Smooth muscle cell (in vitro differentiated cells): ENCODE measurements at regions not wholly inside any gene's neighbourhood (a gene's known extent, or its start where the extent isn't known, plus 50 kb on each side); places are given as distances from the start of the nearest gene placed in this dataset.
A peak's percentile ranks its signal among the peaks of the same experiment; 100 is the strongest.
"Not testable (repeated sequence)": the region's sequence is repeated elsewhere in the genome, so short reads cannot be mapped to it uniquely, and the experiment has no call there.

ENCODE experiments used
- DNase-seq: peaks from one replicate; lab custom pipeline; 2025; ENCODE audit not compliant: unreplicated experiment; lab: John Stamatoyannopoulos, UW
- H2AFZ ChIP-seq: fragments of 200-600 bp; sonication (generic); 2 replicates; pipeline ENCODE4 v1.6.0; 2016; ENCODE audit warnings: antibody characterized with exemption, low read depth, mild to moderate bottlenecking
- H3F3A ChIP-seq: fragments of 200-600 bp; sonication (generic); 2 replicates; pipeline ENCODE4 v1.6.0; 2017; ENCODE audit warnings: antibody characterized with exemption, low read depth
- H3K27ac ChIP-seq: fragments of 200-600 bp; sonication (generic); 2 replicates; pipeline ENCODE4 v1.5.1; 2016; ENCODE audit warnings: low read depth, mild to moderate bottlenecking
- H3K27me3 ChIP-seq: fragments of 200-600 bp; sonication (generic); 2 replicates; pipeline ENCODE4 v1.6.1; 2016; ENCODE audit warnings: low read depth, mild to moderate bottlenecking
- H3K36me3 ChIP-seq: fragments of 200-600 bp; sonication (generic); 2 replicates; pipeline ENCODE4 v1.5.1; 2016; ENCODE audit warnings: low read depth
- H3K4me1 ChIP-seq: fragments of 200-600 bp; sonication (generic); 2 replicates; pipeline ENCODE4 v1.5.1; 2016; ENCODE audit warnings: low read depth
- H3K4me2 ChIP-seq: fragments of 200-600 bp; sonication (generic); 2 replicates; pipeline ENCODE4 v1.6.0; 2016; ENCODE audit warnings: mild to moderate bottlenecking
- H3K4me3 ChIP-seq: fragments of 200-600 bp; sonication (generic); 2 replicates; pipeline ENCODE4 v1.5.1; 2016; ENCODE audit warnings: mild to moderate bottlenecking
- H3K79me2 ChIP-seq: fragments of 200-600 bp; sonication (generic); 2 replicates; pipeline ENCODE4 v1.6.0; 2016; ENCODE audit warnings: low read depth, mild to moderate bottlenecking
- H3K9ac ChIP-seq: fragments of 200-600 bp; sonication (generic); 2 replicates; pipeline ENCODE4 v1.6.0; 2016; ENCODE audit warnings: low read depth
- H3K9me3 ChIP-seq: fragments of 200-600 bp; sonication (generic); replicated peaks from 2 replicates; pipeline ENCODE4 v1.5.1; 2016; ENCODE audit warnings: low read depth
- H4K20me1 ChIP-seq: fragments of 200-600 bp; sonication (generic); 2 replicates; pipeline ENCODE4 v1.6.0; 2016; ENCODE audit warnings: low read depth
- WGBS: methylation state at CpG from one replicate; pipeline ENCODE4 v1.1.7; 2016; ENCODE audit warnings: low lambda C conversion rate; 5-methylcytosine and 5-hydroxymethylcytosine counted together
- TF ChIP-seq, protein P1 (sequence below): fragments of 200-600 bp; sonication (generic); IDR thresholded peaks from 2 replicates; pipeline ENCODE4 v1.5.1; 2017; ENCODE audit warnings: borderline replicate concordance, mild to moderate bottlenecking, antibody characterized with exemption; ENCODE audit not compliant: insufficient read depth, poor library complexity, severe bottlenecking

DNA sequence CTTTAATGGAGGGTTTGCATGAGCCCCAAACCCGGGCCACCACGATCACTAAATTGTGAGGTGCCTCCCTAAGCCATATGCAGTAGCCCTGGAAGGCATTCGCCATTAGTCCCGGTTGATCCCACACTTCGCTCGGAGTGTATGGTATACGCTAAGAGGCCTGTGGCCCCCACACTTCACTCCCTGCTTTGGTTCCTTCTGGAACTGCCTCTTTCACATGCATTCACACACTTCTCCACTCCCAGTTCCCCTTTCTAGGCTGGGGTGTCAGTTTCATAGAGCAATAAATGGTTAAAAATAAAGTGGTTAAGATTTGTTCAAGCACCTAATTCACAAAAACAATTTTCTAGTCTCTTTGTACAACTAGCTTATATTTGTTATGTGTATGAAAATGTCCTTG is 212.1 kb upstream of the KCND2 start:
- peak overlapping the region; percentile 37 for H2AFZ ChIP-seq

DNA sequence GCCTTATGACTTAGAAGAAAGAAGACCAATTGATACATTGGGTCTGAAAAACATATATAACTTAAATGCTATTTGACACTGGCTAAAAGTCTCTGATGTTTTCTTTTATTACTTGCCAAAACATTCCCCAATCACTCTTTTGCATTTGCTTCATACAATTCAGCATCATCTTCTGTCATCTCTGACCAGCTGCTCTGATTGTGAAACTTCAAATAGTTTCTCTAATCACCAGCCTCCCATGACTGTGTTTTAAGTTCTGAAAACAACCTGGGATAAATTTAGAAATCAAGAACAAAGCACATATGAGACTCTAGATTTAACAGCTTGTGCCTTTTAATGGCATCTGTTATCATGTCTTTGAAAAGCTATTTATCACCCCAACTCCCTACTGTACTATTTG is 208.4 kb upstream of the KCND2 start:
- Histone ChIP-seq H3F3A (no peaks in the 10 kb centered on the region), H3K27ac (peak overlapping the region; percentile 57), H3K79me2 (no peaks in the 10 kb centered on the region), H3K9me3 (no peaks in the 10 kb centered on the region), H3K4me2 (no peak overlapping the region), H3K4me1 (peaks cover 3% of the 10 kb centered on the region), H2AFZ (peak overlapping the region; percentile 60), H3K27me3 (no peaks in the 10 kb centered on the region), H3K36me3 (no peaks in the 10 kb centered on the region), H3K4me3 (no peak overlapping the region), H3K9ac (no peak overlapping the region), H4K20me1 (no peaks in the 10 kb centered on the region)
- no peak for DNase-seq
- TF ChIP-seq, protein P1, sequence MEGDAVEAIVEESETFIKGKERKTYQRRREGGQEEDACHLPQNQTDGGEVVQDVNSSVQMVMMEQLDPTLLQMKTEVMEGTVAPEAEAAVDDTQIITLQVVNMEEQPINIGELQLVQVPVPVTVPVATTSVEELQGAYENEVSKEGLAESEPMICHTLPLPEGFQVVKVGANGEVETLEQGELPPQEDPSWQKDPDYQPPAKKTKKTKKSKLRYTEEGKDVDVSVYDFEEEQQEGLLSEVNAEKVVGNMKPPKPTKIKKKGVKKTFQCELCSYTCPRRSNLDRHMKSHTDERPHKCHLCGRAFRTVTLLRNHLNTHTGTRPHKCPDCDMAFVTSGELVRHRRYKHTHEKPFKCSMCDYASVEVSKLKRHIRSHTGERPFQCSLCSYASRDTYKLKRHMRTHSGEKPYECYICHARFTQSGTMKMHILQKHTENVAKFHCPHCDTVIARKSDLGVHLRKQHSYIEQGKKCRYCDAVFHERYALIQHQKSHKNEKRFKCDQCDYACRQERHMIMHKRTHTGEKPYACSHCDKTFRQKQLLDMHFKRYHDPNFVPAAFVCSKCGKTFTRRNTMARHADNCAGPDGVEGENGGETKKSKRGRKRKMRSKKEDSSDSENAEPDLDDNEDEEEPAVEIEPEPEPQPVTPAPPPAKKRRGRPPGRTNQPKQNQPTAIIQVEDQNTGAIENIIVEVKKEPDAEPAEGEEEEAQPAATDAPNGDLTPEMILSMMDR, result no peak

More for the DNA sequence above, 212.1 kb upstream of the KCND2 start:
- H3K4me1 ChIP-seq, result peaks cover 3% of the 10 kb centered on the region
- H4K20me1 ChIP-seq, result no peaks in the 10 kb centered on the region
- DNase-seq, result no peak
- no peak overlapping the region for H3K9ac ChIP-seq
- no peaks in the 10 kb centered on the region for H3K79me2 ChIP-seq
- TF ChIP-seq, protein P1, result no peak
- H3F3A ChIP-seq, result no peaks in the 10 kb centered on the region
- no peak overlapping the region for H3K4me3 ChIP-seq
- H3K27ac ChIP-seq, result no peak overlapping the region
- H3K36me3 ChIP-seq, result no peaks in the 10 kb centered on the region
- WGBS, result 92% methylated on average over 7 of the region's 7 CpGs
- no peaks in the 10 kb centered on the region for H3K9me3 ChIP-seq
- no peaks in the 10 kb centered on the region for H3K27me3 ChIP-seq
- H3K4me2 ChIP-seq, result no peak overlapping the region

DNA sequence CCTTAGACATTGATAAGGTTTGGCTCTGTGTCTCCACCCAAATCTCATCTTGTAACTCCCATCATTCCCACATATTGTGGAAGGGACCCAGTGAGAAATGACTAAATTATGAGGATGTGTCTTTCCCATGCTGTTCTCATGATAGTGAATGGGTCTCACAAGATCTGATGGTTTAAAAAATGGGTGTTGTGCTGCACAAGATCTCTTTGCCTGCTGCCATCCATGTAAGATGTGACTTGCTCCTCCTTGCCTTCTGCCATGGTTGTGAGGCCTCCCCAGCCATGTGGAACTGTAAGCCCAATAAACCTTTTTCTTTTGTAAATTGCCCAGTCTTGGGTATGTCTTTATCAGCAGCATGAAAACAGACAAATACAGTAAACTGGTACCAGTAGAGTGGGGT is 206.1 kb upstream of the KCND2 start:
- H3K79me2 ChIP-seq, H2AFZ ChIP-seq, DNase-seq, H3K4me2 ChIP-seq, H3K27ac ChIP-seq, H3K4me3 ChIP-seq, H3F3A ChIP-seq, H3K36me3 ChIP-seq, H3K4me1 ChIP-seq, H3K27me3 ChIP-seq, H3K9ac ChIP-seq, H4K20me1 ChIP-seq, H3K9me3 ChIP-seq: not testable (repeated sequence)

DNA sequence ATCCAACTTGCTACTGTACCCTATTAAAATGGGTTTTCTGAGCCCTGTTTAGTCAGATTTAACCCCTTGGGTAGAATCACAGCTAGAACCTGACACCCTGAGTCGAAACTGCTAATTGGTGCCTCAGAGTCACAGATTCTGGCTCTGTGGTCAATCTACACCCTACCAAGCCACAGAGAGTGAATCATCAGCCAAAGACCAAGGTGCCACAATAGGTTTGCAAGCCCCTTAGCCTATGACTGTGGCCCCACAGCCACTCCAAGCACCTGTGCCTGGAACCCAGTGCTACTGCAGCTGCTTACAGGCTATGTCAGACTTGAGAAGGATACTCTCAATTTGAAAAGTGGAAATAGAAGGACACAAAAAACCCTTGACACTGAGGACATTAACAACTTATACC is 202.8 kb upstream of the KCND2 start:
- Histone ChIP-seq H3K27me3 (no peaks in the 10 kb centered on the region), H3K27ac (no peak overlapping the region), H2AFZ (no peak overlapping the region), H3K79me2 (no peaks in the 10 kb centered on the region), H3K36me3 (no peaks in the 10 kb centered on the region), H3K4me2 (no peak overlapping the region), H3K4me3 (no peak overlapping the region), H4K20me1 (no peaks in the 10 kb centered on the region), H3F3A (no peaks in the 10 kb centered on the region), H3K9ac (no peak overlapping the region), H3K9me3 (no peaks in the 10 kb centered on the region), H3K4me1 (peaks cover 3% of the 10 kb centered on the region)
- DNase-seq, result no peak
- WGBS, result 74% methylated on average over 1 of the region's 1 CpG
- TF ChIP-seq, protein P1, result no peak
